A673 (cell line): ENCODE measurements at regions not wholly inside any gene's neighbourhood (a gene's known extent, or its start where the extent isn't known, plus 50 kb on each side); places are given as distances from the start of the nearest gene placed in this dataset.

Experiments used
- BruUV-seq: library from RNA; stranded (reverse); fragments of 400-500 nt; replicated peaks from 2 replicates; lab custom pipeline; 2021; lab: Mats Ljungman, UMichigan
- CTCF ChIA-PET: fragments of 300-600 bp; sonication (Branson Sonifier 250); formaldehyde crosslinking; loops from one replicate; lab custom pipeline; 2022; ENCODE audit warnings: antibody characterized with exemption; lab: Charles Lee
- POLR2A ChIA-PET: fragments of 300-600 bp; sonication (Branson Sonifier 250); formaldehyde crosslinking; loops from one replicate; lab custom pipeline; 2022; ENCODE audit warnings: antibody characterized with exemption; ENCODE audit not compliant: low non-redundant PET; lab: Charles Lee
- DNase-seq: peaks from one replicate; pipeline ENCODE4 v3.0.0-alpha.2; 2015; ENCODE audit warnings: low spot score
- H3K27ac ChIP-seq: fragments of 200-600 bp; sonication (generic); 2 replicates; pipeline ENCODE4 v1.5.1; 2016; ENCODE audit warnings: mixed run types, low read depth, mild to moderate bottlenecking, mixed read lengths, antibody characterized with exemption, low read length; ENCODE audit not compliant: poor library complexity, severe bottlenecking
- H3K27me3 ChIP-seq: fragments of 200-600 bp; sonication (generic); replicated peaks from 2 replicates; pipeline ENCODE4 v1.6.1; 2017; ENCODE audit warnings: mixed run types, low read depth, mild to moderate bottlenecking, mixed read lengths, antibody characterized with exemption, low read length; ENCODE audit not compliant: insufficient read depth, poor library complexity
- H3K36me3 ChIP-seq: fragments of 200-600 bp; sonication (generic); 2 replicates; pipeline ENCODE4 v1.6.1; 2016; ENCODE audit warnings: mixed run types, mild to moderate bottlenecking, mixed read lengths, antibody characterized with exemption, low read length; ENCODE audit not compliant: insufficient read depth, poor library complexity, severe bottlenecking
- H3K4me1 ChIP-seq: fragments of 200-600 bp; sonication (generic); 2 replicates; pipeline ENCODE4 v1.6.1; 2017; ENCODE audit warnings: mixed run types, mild to moderate bottlenecking, mixed read lengths, antibody characterized with exemption, low read length; ENCODE audit not compliant: insufficient read depth, poor library complexity, severe bottlenecking
- H3K4me3 ChIP-seq: fragments of 200-600 bp; sonication (generic); 2 replicates; pipeline ENCODE4 v1.5.1; 2016; ENCODE audit warnings: low read depth, mixed run types, mild to moderate bottlenecking, mixed read lengths, low read length; ENCODE audit not compliant: poor library complexity, severe bottlenecking
- H3K9me3 ChIP-seq: fragments of 200-600 bp; sonication (generic); 2 replicates; pipeline ENCODE4 v1.6.1; 2016; ENCODE audit warnings: mixed run types, low read depth, mild to moderate bottlenecking, mixed read lengths, antibody characterized with exemption, low read length; ENCODE audit not compliant: poor library complexity, severe bottlenecking
- CTCF ChIP-seq: fragments of 300-800, 200-600 bp; sonication (generic); conservative IDR thresholded peaks from 2 replicates; pipeline ENCODE4 v1.5.1; 2017; ENCODE audit warnings: low read depth, mild to moderate bottlenecking, antibody characterized with exemption, low read length, moderate library complexity, mixed read lengths
- EZH2 ChIP-seq: fragments of 200-600 bp; sonication (generic); IDR thresholded peaks from 2 replicates; pipeline ENCODE4 v1.6.1; 2017; ENCODE audit warnings: borderline replicate concordance, low read depth, mild to moderate bottlenecking, mixed read lengths, antibody characterized with exemption, low read length; ENCODE audit not compliant: poor library complexity, severe bottlenecking
- intact Hi-C: fragments of 100-400 bp; cut with micrococcal nuclease; formaldehyde crosslinking; loops from one replicate; pipeline ENCODE4 v1.10.0; 2022; ENCODE audit not compliant: unreplicated experiment

DNA sequence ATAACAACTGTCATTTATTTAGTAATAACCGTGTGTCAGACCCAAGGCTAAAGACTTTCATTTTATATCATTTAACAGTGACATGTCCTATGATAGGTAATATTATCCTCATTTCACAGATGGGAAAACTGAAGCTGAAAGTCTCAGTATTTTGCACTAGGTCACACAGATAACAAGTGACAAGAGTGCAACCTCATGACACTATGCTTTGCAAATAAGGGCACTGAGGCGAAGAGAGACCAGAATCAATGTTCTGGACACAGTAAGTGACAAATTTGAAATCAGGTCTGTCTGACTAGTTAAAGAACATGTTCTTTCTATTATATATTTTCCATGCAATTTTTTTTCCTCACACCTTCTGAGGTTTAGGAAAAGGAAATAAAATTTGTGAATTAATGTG is 585.7 kb downstream of the LRRC70 start:
- intact Hi-C loops = no loop called here
- no peak overlapping the region for H3K4me3 ChIP-seq
- no peak overlapping the region for H3K27ac ChIP-seq
- ChIA-PET CTCF (no interaction called here), POLR2A (no interaction called here)
- H3K4me1 ChIP-seq = no peaks in the 10 kb centered on the region
- H3K9me3 ChIP-seq = no peaks in the 10 kb centered on the region
- H3K27me3 ChIP-seq = peaks cover 10% of the 10 kb centered on the region
- H3K36me3 ChIP-seq = no peaks in the 10 kb centered on the region
- TF ChIP-seq CTCF (no peak), EZH2 (no peak)
- no TSS peak for BruUV-seq
- DNase-seq = no peak

DNA sequence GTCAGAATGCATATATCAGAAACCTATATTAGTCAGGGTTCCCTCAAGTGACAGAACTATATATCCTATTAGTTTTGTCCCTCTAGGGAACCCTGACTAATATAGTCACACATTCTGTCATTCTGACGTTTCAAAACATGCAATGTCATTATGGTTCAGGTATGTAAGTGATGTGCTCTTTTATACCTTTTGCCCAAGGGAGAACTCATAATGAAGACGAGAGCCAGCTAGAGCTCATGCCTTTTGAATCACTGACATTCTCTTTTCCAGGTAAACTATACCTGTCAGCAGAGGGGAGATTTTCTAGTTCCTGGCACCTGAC is 576.7 kb downstream of the LRRC70 start:
- ChIA-PET POLR2A (no interaction called here), CTCF (no interaction called here)
- no peaks in the 10 kb centered on the region for H3K9me3 ChIP-seq
- no peak overlapping the region for H3K27ac ChIP-seq
- DNase-seq = no peak
- intact Hi-C loops = no loop called here
- no TSS peak for BruUV-seq
- no peaks in the 10 kb centered on the region for H3K4me1 ChIP-seq
- peaks cover 25% of the 10 kb centered on the region for H3K27me3 ChIP-seq
- no peaks in the 10 kb centered on the region for H3K36me3 ChIP-seq
- TF ChIP-seq EZH2 (no peak), CTCF (no peak)
- no peak overlapping the region for H3K4me3 ChIP-seq

DNA sequence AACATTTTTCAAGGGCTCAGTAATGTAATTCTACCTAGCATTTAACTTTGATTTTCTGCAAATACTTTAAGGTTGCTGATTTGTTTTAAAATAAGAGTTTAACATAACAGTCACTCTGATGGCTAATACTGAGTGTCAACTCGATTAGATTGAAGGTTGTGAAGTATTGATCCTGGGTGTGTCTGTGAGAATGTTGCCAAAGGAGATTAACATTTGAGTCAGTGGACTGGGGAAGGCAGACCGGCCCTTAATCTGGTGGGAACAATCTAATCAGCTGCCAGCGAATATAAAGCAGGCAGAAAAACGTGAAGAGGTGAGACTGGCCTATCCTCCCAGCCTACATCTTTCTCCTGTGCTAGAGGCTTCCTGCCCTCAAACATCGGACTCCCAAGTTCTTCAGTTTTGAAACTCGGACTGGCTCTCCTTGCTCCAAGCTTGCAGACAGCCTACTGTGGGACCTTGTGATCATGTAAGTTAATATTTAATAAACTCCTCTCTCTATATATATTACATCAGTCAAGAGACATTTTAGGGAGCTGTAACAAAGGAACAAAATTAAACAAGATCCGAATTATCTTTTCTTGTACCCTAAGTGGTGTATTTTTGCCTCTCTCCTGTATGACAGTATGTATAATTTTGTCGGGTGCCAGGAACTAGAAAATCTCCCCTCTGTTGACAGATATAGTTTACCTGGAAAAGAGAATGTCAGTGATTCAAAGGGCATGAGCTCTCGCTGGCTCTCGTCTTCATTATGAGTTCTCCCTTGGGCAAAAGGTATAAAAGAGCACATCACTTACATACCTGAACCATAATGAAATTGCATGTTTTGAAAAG is 576.1 kb downstream of the LRRC70 start:
- Histone ChIP-seq H3K36me3 (no peaks in the 10 kb centered on the region), H3K4me1 (no peaks in the 10 kb centered on the region), H3K9me3 (no peaks in the 10 kb centered on the region), H3K27me3 (peaks cover 26% of the 10 kb centered on the region), H3K4me3 (no peak overlapping the region), H3K27ac (no peak overlapping the region)
- POLR2A ChIA-PET = no interaction called here
- BruUV-seq = no TSS peak
- no peak for DNase-seq
- CTCF ChIA-PET = no interaction called here
- TF ChIP-seq CTCF (no peak), EZH2 (no peak)
- intact Hi-C loops = no loop called here
